ENCODE measurements at regions not wholly inside any gene's neighbourhood (a gene's known extent, or its start where the extent isn't known, plus 50 kb on each side); places are given as distances from the start of the nearest gene placed in this dataset.

DNA sequence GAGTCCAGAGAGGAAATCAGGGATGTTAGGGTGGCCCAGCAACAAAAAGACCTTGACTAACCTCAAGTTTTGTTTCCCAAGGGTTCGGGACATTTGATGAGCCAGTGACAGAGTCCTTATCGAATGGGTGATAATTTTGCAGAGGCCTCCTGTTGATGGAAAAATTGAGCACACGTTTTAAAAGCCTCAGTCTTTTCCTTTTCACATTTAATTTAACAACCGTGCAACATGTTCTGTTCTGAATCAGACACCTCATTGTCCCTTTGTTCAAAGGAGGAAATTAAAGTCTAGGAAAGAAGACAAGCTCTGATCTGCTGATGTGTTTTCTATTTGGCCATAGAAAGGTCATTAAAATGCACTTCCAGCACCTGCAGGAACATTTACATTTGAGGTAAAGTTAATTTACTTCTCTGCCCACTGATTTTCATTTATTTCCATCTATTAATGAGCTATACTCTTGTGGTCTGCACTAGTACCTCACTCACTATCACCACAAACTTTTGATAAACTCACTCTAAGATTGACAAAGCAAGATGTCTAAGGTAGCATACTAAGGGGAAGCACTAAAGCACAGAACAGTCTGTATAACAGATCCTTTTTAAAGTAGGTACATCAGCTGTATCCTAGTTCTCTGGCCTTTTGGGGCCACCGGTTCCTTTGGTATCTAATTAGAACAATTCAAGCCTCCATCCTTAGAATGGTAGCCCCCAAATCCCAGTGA, 147.0 kb downstream of the RPAP3 start:
- DNase-seq (ENCODE audit: low read depth), result no peak

DNA sequence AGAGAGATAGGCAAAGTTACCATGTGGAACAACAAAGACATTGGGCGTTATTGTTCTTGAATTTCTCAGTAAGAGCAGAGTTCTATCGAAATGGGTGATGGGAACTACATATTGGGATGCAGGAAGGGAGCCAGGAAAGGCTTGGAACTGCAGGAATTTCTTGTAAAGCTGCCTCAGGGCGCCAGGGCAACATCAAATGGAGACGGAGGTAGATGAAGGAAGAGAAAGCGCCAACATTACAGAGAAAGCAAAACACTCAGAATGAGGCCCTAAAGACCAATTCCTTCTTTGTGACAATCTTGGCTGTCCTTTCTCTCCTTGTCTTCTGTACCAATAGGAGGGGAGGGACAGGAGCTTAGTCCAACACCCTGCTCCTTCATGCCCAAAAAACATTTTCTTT, 148.4 kb downstream of the RPAP3 start:
- DNase-seq (ENCODE audit: low read depth), result no peak

DNA sequence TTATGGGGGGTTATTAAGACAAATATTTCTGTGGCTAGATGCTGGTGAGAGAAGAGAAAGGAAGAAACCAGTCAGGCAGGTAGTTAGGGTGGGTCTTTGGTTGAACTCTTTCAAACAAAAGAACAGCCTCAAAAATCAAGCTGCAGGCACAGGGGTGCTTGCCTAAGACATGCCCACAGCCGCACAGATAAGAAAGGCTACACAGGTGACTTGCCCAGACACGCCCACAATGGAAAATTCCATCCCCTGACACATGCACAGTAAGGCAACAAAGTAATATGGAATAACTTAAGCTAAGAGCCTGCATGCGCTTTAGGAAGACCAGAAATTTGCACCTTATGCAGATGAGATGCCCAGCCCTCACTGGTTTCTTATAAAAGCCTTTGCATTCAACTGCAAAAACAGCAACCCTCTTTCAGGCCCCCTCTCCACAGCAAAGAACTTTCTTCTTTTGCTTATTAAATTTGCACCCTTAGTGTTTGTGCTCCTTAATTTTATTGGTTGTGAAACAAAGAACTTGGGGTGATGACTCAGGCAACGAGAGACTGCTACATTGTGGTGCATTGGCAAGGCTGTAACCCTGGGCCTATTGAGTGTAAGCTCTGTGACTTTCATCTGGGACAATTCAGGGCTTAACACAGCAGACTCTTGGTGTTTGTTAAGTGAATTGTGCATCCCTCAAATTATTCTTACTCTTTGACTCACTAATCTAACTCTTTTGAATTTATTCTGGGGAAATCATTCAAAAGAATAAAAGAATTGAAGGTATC, 149.4 kb downstream of the RPAP3 start:
- DNase-seq (ENCODE audit: low read depth), result no peak

DNA sequence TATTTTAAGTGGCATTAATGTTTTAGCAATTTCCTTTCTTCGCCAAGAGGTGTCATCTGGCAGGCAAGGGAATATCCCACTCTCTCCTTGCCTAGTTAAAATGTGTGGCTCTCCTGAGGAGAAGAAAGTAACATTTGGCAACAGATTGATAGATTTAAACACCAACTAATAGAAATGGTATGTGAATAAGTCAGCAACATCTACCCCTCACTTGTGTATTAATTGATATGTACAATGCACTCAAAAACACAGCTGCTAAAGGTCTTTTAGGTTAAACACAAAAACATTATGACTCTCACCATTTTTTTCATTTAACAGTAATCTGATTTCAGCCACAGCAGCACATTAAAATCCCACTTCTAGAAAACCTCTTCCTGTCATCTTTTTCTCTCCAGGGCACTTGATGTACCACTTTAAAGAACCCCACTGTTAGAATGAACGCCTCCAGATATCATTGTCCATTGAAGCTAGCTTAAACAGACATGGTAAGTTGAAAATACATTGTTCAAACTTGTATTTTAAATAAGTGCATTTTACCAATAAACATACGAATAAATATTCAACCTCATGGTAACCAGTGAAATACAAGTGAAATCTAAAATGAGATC, 151.7 kb downstream of the RPAP3 start:
- no peak for DNase-seq (ENCODE audit: low read depth)

GRCh38 chr12:47553266-47553665, 152.6 kb downstream of the RPAP3 start:
- DNase-seq (ENCODE audit: low read depth), result no peak

DNA sequence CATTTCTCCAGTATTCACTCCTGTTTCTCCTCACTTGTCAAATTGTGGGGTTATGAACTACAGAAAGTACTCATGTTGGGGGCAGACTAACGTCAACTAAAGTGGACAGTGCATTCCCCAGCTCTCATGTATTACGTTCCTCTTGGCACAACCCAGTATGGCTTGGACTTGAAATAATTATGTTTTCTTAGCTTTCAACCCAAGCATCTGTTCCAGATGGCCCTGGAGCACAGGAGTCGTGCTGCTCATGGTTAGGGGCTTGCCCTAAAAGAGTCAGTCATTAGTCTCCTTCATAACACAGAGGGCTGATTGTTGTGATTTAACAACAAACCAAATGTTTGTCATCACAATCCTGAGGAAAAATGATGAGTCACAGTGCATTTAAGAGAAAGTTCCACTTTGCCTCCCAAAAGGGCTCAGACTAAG, 154.4 kb downstream of the RPAP3 start:
- DNase-seq (ENCODE audit: low read depth), result no peak

DNA sequence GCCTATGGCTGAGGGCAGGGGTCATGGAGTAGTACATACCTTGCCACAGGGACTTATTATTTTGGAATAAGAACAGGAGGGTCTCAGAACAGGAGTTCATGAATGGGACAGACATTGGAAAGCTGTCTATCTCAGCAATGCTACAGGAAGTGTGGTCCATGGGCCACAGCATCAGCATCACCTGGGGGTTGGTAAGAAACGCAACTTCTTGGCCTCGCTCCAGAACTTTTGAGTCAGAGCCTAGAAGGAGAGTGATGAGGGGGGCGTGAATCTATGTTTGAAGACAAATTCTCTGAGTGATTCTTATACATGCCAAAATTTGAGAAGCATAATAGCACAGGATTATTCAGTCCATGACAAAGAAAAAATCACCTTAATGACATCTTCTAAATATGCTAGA, 156.6 kb downstream of the RPAP3 start:
- DNase-seq (ENCODE audit: low read depth), result no peak

GRCh38 chr12:47548401-47548800, 157.4 kb downstream of the RPAP3 start:
- no peak for DNase-seq (ENCODE audit: low read depth)

GRCh38 chr12:47547077-47547476, 158.8 kb downstream of the RPAP3 start:
- no peak for DNase-seq (ENCODE audit: low read depth)

DNA sequence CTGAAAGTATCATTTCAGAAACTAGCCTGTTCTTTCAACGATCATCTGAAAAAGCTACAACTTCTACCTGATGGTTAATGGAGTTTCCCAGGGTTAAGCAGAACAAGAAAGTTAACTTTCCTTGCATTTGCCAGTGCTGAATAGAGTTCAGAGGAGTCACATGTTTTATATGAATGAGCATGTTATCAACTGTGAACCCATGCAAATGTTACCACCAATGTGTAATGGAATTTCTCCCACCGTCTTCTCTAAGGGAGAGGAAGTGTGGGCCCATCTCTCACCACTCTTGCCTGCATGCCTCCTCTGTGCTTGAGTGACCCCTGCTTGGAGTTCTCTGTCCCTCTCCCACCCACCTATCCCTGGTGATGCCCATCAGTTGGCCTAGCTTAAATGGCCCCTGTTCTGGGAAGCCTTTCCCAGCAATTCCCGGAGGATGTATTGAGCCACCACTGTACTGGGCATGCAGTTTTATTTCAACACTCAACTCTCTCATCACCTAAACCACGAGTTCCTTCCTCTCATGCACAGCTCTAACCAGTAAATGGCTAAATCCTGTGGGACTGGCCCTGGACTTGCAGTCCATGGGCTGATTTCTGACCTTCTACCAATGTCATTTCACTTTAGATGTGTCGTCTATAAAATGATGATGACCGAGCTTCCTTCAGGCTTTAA, 159.8 kb downstream of the RPAP3 start:
- no peak for DNase-seq (ENCODE audit: low read depth)

- DNase-seq (ENCODE audit: low read depth), result no peak
Observed at GRCh38 chr12:47534695-47535094, 171.1 kb downstream of the RPAP3 start.

DNA sequence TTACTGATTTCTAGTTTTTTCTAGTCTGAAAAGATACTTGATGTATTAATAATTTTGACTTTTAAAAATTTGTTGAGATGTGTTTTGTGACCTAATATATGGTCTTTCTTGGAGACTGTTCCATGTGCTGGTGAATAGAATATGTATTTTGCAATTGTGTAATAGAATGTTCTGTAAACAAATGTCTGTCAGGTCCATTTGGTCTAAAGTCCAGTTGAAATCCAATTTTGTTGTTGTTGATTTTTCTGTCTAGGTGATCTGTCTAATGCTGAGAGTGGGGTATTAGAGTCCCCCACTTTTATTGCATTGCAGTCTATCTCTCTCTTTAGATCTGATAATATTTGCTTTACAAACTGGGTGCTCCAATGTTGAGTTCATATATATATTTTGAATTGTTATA, 175.8 kb downstream of the RPAP3 start:
- no peak for DNase-seq (ENCODE audit: low read depth)

DNA sequence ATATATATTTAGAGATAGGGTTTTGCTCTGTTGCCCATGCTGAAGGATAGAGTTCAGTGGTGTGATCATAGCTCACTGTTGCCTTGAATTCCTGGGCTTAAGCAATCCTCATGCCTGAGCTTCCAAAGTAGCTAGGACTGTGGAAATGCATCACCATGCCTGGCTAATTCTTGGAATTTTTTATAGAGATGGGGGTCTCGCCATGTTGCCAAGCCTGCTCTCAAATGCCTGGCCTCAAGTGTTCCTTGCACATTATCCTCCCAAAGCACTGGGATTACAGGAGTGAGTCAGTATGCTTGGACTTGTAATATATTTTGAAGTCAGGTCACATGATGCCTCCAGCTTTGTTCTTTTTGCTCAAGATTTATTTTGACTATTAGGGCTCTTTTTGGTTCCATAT, 178.0 kb downstream of the RPAP3 start:
- no peak for DNase-seq (ENCODE audit: low read depth)

DNA sequence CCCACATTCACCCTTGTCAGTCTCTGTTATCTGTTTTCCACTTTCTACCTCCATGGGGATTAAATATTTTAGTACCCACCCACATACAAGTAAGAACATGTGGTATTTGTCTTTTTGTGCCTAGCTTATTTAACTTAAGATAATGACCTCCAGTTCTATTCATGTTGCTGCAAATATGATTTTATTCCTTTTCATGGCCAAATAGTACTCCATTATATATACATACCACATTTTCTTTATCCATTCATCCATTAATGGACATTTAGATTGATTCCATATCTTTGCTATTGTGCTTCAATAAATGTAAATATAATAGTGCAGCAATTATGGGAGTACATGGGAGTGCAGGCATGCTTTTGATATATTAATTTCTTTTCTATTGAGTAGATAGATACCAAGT, 185.8 kb downstream of the RPAP3 start:
- no peak for DNase-seq (ENCODE audit: low read depth)

DNA sequence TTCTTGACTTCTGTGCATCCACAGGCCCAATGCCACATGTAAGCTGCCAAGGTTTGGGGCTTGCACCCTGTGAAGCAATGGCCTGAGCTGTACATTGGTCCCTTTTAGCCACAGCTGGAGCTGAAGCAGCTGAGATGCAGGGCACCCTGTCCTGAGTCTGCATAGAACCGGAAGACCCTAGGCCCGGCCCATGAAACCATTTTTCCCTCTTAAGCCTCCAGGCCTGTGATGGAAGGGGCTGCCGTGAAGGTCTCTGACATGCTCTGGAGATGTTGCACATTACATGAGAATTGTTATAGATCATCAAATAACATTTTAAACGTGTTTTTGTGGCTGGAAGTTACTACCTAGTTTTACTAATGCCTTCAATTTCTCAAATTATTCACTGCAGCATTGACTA, 188.7 kb downstream of the RPAP3 start:
- no peak for DNase-seq (ENCODE audit: low read depth)

GRCh38 chr12:47509398-47509851, 196.4 kb downstream of the RPAP3 start:
- DNase-seq (ENCODE audit: low read depth), result no peak

- no peak for DNase-seq (ENCODE audit: low read depth)
Observed at GRCh38 chr12:47507221-47507620, 198.6 kb downstream of the RPAP3 start.

DNA sequence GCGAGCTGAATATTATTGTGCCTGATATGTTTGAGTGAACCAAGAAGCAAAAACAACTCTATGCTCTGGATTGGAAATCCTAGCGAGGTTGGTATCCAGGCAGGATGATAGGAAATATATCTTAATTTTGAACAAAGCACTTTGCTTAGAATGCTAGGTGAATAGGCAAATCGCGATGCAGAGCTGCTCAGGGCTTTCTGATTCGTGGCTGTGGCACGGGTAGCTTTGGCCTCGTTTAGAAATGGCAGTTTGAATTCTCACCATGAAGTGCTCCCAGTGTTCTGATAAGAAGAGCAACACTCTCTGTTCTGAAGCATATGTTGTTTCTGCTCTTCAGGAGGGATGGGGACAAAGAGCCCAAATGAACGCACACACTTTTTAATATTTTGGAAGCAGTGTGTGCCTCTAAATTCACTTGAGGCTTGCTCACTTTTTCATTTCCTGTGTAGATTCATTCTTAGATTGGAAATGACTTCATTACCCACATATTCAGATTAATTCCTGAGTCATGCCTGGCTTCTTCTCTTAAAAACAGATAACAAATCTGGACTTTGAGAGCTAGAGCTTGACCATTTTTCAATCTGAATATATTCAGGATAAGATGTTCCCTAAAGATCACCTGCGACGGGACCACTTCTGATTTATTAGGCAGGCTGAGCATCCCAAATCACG, 200.9 kb downstream of the RPAP3 start:
- no peak for DNase-seq (ENCODE audit: low read depth)

DNA sequence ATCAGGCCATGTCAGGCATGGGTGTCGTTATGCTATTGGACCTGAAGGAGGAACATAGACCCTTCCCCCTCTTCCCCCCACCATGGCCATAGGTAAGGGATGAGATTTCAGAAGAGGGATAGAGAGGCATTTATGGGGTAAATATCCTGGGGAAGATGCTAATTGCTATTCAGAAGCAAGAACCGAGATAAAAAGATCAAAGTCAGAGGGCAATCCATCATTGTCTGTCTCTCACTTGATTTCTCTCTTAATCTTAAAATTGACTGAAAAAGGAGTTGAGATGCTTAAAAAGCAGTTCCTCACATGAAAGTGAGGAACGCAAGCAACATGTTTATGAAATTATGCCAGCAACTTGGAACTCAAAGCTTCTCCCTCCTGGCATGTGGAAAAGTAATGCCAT, 212.0 kb downstream of the RPAP3 start:
- DNase-seq (ENCODE audit: low read depth), result no peak

- no peak for DNase-seq (ENCODE audit: low read depth)
Observed at GRCh38 chr12:47491516-47492305, 214.1 kb downstream of the RPAP3 start.

GRCh38 chr12:47488888-47489287, 216.9 kb downstream of the RPAP3 start:
- DNase-seq (ENCODE audit: low read depth), result no peak
